ENCODE measurements at regions not wholly inside any gene's neighbourhood (a gene's known extent, or its start where the extent isn't known, plus 50 kb on each side); places are given as distances from the start of the nearest gene placed in this dataset.
"Not testable (repeated sequence)": the region's sequence is repeated elsewhere in the genome, so short reads cannot be mapped to it uniquely, and the experiment has no call there.

DNA sequence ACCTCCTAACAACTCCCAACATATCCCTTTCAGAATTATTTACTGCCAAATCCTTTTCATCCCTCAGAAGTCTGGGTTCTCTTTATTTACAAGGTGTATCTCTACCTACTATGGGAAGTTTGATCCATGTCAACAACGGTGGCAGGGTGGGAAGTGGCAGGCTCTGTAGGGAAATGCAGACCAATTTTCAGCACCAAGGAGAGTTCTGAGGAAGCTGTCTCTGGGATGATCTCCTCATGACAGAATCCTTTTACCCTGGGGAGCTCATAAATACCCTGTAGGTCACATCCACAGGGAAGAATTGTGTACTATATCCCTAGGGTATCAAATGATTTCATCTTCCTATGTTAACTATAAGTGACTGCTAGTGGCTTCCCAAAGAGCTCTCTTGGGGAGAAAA is 107.8 kb upstream of the NEK6 start:
- no peaks in the 10 kb centered on the region for H3K27me3 ChIP-seq
- H3K9me3 ChIP-seq = no peaks in the 10 kb centered on the region
- H3K36me3 ChIP-seq = no peaks in the 10 kb centered on the region
- no peak for DNase-seq (ENCODE audit: low spot score in 2 of 2)
- no peak overlapping the region for H3K27ac ChIP-seq
- H3K4me1 ChIP-seq = no peaks in the 10 kb centered on the region
- intact Hi-C loops (cut with DNase I; ENCODE audit: low total_unique reads) = no loop called here
- no peak for TF ChIP-seq POLR2AphosphoS5 (IDR thresholded peaks at IDR 0.05)
- no peak for TF ChIP-seq POLR2A (IDR thresholded peaks at IDR 0.05)
- no peak for TF ChIP-seq CTCF (IDR thresholded peaks at IDR 0.05)
- no peak overlapping the region for H3K4me3 ChIP-seq

DNA sequence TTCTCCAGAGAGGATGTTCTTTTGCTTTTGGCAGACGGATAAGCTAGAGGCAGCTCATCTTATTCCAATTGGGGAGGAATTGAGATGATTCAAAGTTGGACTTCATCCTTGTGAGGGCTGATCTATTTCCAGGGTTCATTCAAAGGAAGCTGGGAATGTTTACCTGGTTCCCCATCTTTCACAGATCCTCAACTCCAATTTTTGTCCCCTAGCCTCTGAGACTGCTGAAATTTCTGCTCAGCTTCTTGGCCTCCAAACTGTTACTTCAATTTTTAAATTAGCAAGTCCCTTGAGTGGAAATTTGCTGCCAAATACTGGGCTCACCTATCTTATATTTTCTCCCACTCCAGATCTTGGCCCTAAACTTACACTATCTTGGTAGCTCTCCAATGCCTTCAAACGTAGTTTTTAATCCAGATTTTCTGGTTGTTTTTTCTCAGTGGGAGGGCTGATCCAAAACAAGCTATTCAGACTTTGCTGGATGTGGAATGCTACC is 93.9 kb upstream of the NEK6 start:
- DNase-seq (ENCODE audit: low spot score in 2 of 2) = no peak
- no peaks in the 10 kb centered on the region for H3K9me3 ChIP-seq
- no peak for TF ChIP-seq POLR2A (IDR thresholded peaks at IDR 0.05)
- TF ChIP-seq CTCF (IDR thresholded peaks at IDR 0.05) = no peak
- no peak for TF ChIP-seq POLR2AphosphoS5 (IDR thresholded peaks at IDR 0.05)
- H3K4me3 ChIP-seq = no peak overlapping the region
- no peaks in the 10 kb centered on the region for H3K4me1 ChIP-seq
- no peak overlapping the region for H3K27ac ChIP-seq
- intact Hi-C loops (cut with DNase I; ENCODE audit: low total_unique reads) = no loop called here
- no peaks in the 10 kb centered on the region for H3K36me3 ChIP-seq
- H3K27me3 ChIP-seq = no peaks in the 10 kb centered on the region

DNA sequence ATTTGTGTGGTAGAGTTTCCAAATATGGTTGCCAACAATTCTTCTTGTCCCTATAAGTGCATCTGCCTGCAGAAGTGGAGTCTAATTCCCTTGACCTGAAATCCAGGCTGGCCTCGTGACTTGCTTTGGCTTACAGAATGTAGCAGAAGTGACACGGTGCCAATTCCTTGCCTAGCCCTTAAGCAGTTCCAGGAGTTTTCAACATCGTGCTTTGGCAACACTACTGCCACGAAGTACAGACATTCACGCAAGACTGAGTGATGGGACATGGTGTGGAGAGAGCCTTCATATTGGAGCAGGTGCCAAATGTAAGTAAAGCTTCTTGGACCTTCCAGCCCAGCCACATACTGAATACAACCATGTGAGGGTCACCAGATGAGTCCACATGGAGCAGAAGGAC is 92.9 kb upstream of the NEK6 start:
- H3K4me1 ChIP-seq = no peaks in the 10 kb centered on the region
- peak in 1 of 2 donors; percentile 34 for DNase-seq (ENCODE audit: low spot score in 2 of 2)
- no peaks in the 10 kb centered on the region for H3K9me3 ChIP-seq
- H3K27me3 ChIP-seq = no peaks in the 10 kb centered on the region
- intact Hi-C loops (cut with DNase I; ENCODE audit: low total_unique reads) = no loop called here
- no peak overlapping the region for H3K27ac ChIP-seq
- H3K36me3 ChIP-seq = no peaks in the 10 kb centered on the region
- peak; percentile 27 to 57 (median 43) for TF ChIP-seq POLR2AphosphoS5 (IDR thresholded peaks at IDR 0.05)
- no peak for TF ChIP-seq POLR2A (IDR thresholded peaks at IDR 0.05)
- no peak for TF ChIP-seq CTCF (IDR thresholded peaks at IDR 0.05)
- no peak overlapping the region for H3K4me3 ChIP-seq

DNA sequence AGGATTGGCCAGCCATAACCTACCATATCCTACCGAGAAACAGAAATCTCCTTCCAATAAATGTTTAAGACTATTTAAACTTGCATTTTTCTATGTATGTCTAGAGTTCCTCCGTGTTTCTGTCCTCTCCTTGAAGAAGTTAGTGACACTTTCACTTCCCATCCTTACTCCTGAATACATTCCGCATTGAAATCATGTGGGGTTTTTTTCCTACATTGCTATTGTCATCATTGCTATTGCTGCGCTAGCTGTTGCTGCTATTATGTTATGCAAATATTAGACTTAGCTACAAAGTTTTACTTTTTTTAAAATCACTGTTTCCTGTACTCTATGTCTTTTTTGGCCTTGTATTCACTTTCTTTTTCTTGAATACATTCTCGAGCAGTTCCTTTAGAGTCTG is 83.3 kb upstream of the NEK6 start:
- DNase-seq (ENCODE audit: low spot score in 2 of 2) = no peak
- peaks cover 0 to 7% of the 10 kb centered on the region in 2 donors for H3K9me3 ChIP-seq
- H3K27ac ChIP-seq = no peak overlapping the region
- no peak for TF ChIP-seq CTCF (IDR thresholded peaks at IDR 0.05)
- no peak for TF ChIP-seq POLR2AphosphoS5 (IDR thresholded peaks at IDR 0.05)
- TF ChIP-seq POLR2A (IDR thresholded peaks at IDR 0.05) = no peak
- no peaks in the 10 kb centered on the region for H3K27me3 ChIP-seq
- intact Hi-C loops (cut with DNase I; ENCODE audit: low total_unique reads) = no loop called here
- no peaks in the 10 kb centered on the region for H3K36me3 ChIP-seq
- H3K4me1 ChIP-seq = no peaks in the 10 kb centered on the region
- no peak overlapping the region for H3K4me3 ChIP-seq

DNA sequence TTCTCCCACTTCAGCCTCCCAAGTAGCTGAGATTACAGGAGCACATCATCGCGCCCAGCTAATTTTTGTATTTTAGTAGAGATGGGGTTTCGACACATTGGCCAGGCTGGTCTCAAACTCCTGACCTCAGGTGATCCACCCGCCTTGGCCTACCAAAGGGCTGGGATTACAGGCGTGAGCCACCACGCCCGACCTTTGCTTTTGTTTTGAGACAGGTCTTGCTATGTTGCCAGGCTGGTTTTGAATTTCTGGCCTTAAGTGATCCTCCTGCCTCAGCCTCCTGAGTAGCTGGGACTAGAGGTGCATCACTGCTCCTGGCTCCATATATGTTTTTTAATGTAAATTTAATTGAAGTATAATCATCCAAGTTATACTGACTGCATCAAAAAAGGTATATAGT is 80.2 kb upstream of the NEK6 start:
- intact Hi-C loops (cut with DNase I; ENCODE audit: low total_unique reads); DNase-seq (ENCODE audit: low spot score in 2 of 2): not testable (repeated sequence)

More for the DNA sequence above, 80.2 kb upstream of the NEK6 start:
- not testable (repeated sequence) for H3K36me3 ChIP-seq, H3K4me3 ChIP-seq, H3K4me1 ChIP-seq, H3K27ac ChIP-seq, H3K9me3 ChIP-seq
- peaks cover 0 to 18% of the 10 kb centered on the region in 2 donors for H3K27me3 ChIP-seq

Data from breast epithelium (tissue), 4 donors.